ENCODE measurements at regions not wholly inside any gene's neighbourhood (a gene's known extent, or its start where the extent isn't known, plus 50 kb on each side); places are given as distances from the start of the nearest gene placed in this dataset.

DNA sequence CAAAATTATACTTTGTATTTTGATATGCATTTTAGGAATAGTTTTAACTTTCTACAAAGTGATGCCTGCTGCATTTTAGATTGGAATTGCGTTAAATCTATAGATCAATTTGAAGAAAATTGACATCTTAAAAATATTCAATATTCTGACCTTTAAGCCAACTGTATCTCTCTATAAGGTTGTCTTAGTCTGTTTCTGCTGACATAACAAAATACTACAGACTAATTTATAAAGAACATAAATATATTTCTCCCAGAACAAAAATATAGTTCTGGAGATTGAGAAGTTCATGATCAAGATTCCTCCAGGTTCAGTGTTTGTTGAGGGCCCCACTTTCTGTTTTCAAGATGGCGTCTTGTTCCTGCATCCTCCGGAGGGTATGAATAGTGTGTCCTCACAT is 73.6 kb upstream of the NEGR1 start:
- H3K27me3 Mint-ChIP-seq = peaks cover 0 to 2% (median 0%) of the 10 kb centered on the region in 5 donors
- no peaks in the 10 kb centered on the region for H3K4me1 Mint-ChIP-seq
- ATAC-seq (no peak), DNase-seq (no peak)
- H3K9me3 Mint-ChIP-seq = peaks cover 0 to 2% (median 0%) of the 10 kb centered on the region in 9 donors
- H3K27ac Mint-ChIP-seq = no peak overlapping the region
- no peak overlapping the region for H3K4me3 Mint-ChIP-seq
- POLR2A ChIA-PET = no interaction called here
- no peaks in the 10 kb centered on the region for H3K36me3 Mint-ChIP-seq

DNA sequence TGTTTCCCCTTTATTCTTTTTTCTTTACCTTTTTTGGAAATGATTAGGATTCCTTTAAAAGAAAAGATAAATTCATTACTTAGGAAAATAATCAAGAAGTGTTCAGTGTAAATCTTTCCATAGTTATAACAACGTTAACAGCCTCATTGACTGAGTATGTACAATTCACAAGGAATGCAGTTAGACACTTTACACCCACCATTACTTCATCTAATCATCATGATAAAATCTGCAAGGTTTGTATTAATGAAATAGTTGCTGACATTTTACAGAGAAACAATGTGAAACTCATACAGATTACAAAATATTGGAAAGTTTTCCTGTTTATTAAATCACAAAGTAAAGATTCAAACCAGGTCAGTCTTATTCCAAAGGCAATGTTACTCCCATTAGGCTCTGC is 59.3 kb upstream of the NEGR1 start:
- no peak for ATAC-seq
- DNase-seq = no peak
- Mint-ChIP-seq H3K4me1 (no peaks in the 10 kb centered on the region), H3K4me3 (no peak overlapping the region), H3K9me3 (peaks cover 0 to 15% (median 0%) of the 10 kb centered on the region in 9 donors), H3K27ac (no peak overlapping the region), H3K27me3 (peaks cover 0 to 1% (median 0%) of the 10 kb centered on the region in 5 donors), H3K36me3 (no peaks in the 10 kb centered on the region)
- POLR2A ChIA-PET = no interaction called here

DNA sequence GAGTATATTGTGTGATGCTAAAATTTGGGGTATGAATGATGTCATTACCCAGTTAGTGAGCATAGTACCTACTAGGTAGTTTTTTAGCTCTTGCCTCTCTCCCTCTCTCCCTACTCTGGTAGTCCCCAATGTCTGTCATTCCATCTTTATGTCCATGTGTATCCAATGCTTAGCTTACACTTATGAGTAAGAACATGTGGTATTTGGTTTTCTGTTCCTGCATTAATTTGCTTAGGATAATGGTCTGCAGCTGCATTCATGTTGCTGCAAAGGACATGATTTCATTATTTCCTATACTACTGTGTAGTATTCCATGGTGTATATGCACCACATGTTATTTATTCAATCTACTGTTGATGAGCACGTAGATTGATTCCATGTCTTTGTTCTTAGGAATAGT is 54.4 kb upstream of the NEGR1 start:
- Mint-ChIP-seq H3K4me1 (no peaks in the 10 kb centered on the region), H3K4me3 (no peak overlapping the region), H3K36me3 (no peaks in the 10 kb centered on the region), H3K27ac (no peak overlapping the region), H3K9me3 (peaks cover 0 to 15% (median 0%) of the 10 kb centered on the region in 9 donors), H3K27me3 (no peaks in the 10 kb centered on the region)
- no peak for ATAC-seq
- POLR2A ChIA-PET = no interaction called here
- no peak for DNase-seq
